IMR-90 (cell line): ENCODE measurements at regions not wholly inside any gene's neighbourhood (a gene's known extent, or its start where the extent isn't known, plus 50 kb on each side); places are given as distances from the start of the nearest gene placed in this dataset.
A peak's percentile ranks its signal among the peaks of the same experiment; 100 is the strongest.

Source experiments
- ATAC-seq: fragments of 200-7000 bp; cut with Tn5 transposase; 2 replicates; pipeline ENCODE4 v1.9.1; 2020; ENCODE audit warnings: low read depth, mild to moderate bottlenecking, moderate library complexity
- BruUV-seq: library from RNA; stranded (reverse); fragments of 400-500 nt; replicated peaks from 2 replicates; lab custom pipeline; 2021; lab: Mats Ljungman, UMichigan
- CTCF ChIA-PET: fragments of 300-600 bp; formaldehyde crosslinking; extraction: SDS; loops from one replicate; lab custom pipeline; 2021; ENCODE audit warnings: antibody characterized with exemption; lab: Yijun Ruan, JAX
- POLR2A ChIA-PET: fragments of 300-600 bp; sonication (Branson Sonifier 250); formaldehyde crosslinking; loops from one replicate; lab custom pipeline; 2022; ENCODE audit warnings: antibody characterized with exemption; ENCODE audit not compliant: unreplicated experiment; lab: Charles Lee
- DNase-seq: peaks from one replicate; pipeline ENCODE4 v3.0.0; 2013
- H2AFZ ChIP-seq: replicated peaks from 2 replicates; pipeline ENCODE3; 2013; ENCODE audit warnings: low read length, mild to moderate bottlenecking; ENCODE audit not compliant: poor library complexity
- H2AK5ac ChIP-seq: 2 replicates; pipeline ENCODE4 v1.6.1; 2013; ENCODE audit warnings: low read depth, low read length, inconsistent platforms
- H2AK9ac ChIP-seq: replicated peaks from 2 replicates; pipeline ENCODE3; 2013; ENCODE audit warnings: mild to moderate bottlenecking, low read depth, low read length, moderate library complexity; ENCODE audit not compliant: poor library complexity
- H2BK120ac ChIP-seq: 2 replicates; pipeline ENCODE4 v1.6.1; 2013; ENCODE audit warnings: low read depth, low read length, inconsistent platforms
- H2BK15ac ChIP-seq: 3 replicates; pipeline ENCODE4 v1.6.1; 2013; ENCODE audit warnings: low read depth, low read length, inconsistent platforms
- H2BK20ac ChIP-seq: 2 replicates; pipeline ENCODE4 v1.6.1; 2013; ENCODE audit warnings: low read depth, mild to moderate bottlenecking, inconsistent platforms, low read length, moderate library complexity
- H2BK5ac ChIP-seq: 2 replicates; pipeline ENCODE4 v1.6.1; 2013; ENCODE audit warnings: mild to moderate bottlenecking, low read depth, low read length, inconsistent platforms; ENCODE audit not compliant: poor library complexity, severe bottlenecking
- H3K14ac ChIP-seq: replicated peaks from 2 replicates; pipeline ENCODE4 v1.6.1; 2013; ENCODE audit warnings: low read depth, low read length, inconsistent platforms
- H3K18ac ChIP-seq: 2 replicates; pipeline ENCODE4 v1.6.1; 2013; ENCODE audit warnings: low read depth, low read length, control low read depth
- H3K23ac ChIP-seq: 2 replicates; pipeline ENCODE4 v1.6.1; 2013; ENCODE audit warnings: low read depth, low read length, inconsistent platforms
- H3K27ac ChIP-seq: 2 replicates; pipeline ENCODE4 v1.5.1; 2013; ENCODE audit warnings: mild to moderate bottlenecking, control low read depth, low read length; ENCODE audit not compliant: insufficient read depth
- H3K27me3 ChIP-seq: 2 replicates; pipeline ENCODE4 v1.6.1; 2013; ENCODE audit warnings: low read length; ENCODE audit not compliant: control insufficient read depth, insufficient read depth
- H3K36me3 ChIP-seq: 2 replicates; pipeline ENCODE4 v1.6.1; 2013; ENCODE audit warnings: low read length, mixed read lengths; ENCODE audit not compliant: control insufficient read depth, insufficient read depth
- H3K4ac ChIP-seq: 2 replicates; pipeline ENCODE4 v1.6.1; 2013; ENCODE audit warnings: low read depth, low read length, inconsistent platforms
- H3K4me1 ChIP-seq: 2 replicates; pipeline ENCODE4 v1.6.1; 2013; ENCODE audit warnings: low read length, mixed read lengths; ENCODE audit not compliant: control insufficient read depth, insufficient read depth
- H3K4me2 ChIP-seq: 2 replicates; pipeline ENCODE4 v1.6.1; 2013; ENCODE audit warnings: low read depth, mild to moderate bottlenecking, control low read depth, low read length, moderate library complexity
- H3K4me3 ChIP-seq: 2 replicates; pipeline ENCODE4 v1.5.1; 2013; ENCODE audit warnings: low read depth, mild to moderate bottlenecking, control low read depth, low read length, moderate library complexity; ENCODE audit not compliant: insufficient read depth
- H3K56ac ChIP-seq: 2 replicates; pipeline ENCODE4 v1.6.1; 2013; ENCODE audit warnings: low read length, inconsistent platforms; ENCODE audit not compliant: insufficient read depth; ENCODE audit errors: extremely low read depth
- H3K79me1 ChIP-seq, 2 experiments: 2 replicates each; pipeline ENCODE4 v1.6.1; 2013; ENCODE audit warnings: low read length in 2 of 2, inconsistent platforms in 1 of 2, low read depth in 1 of 2
- H3K9ac ChIP-seq: 2 replicates; pipeline ENCODE4 v1.6.1; 2013; ENCODE audit warnings: low read depth, low read length, control low read depth
- H3K9me1 ChIP-seq: 2 replicates; pipeline ENCODE4 v1.6.1; 2013; ENCODE audit warnings: low read length, inconsistent platforms; ENCODE audit not compliant: insufficient read depth
- H3K9me3 ChIP-seq: 2 replicates; pipeline ENCODE4 v1.6.1; 2013; ENCODE audit warnings: low read length; ENCODE audit not compliant: control insufficient read depth, insufficient read depth
- H4K20me1 ChIP-seq: 2 replicates; pipeline ENCODE4 v1.6.1; 2013; ENCODE audit warnings: low read length, inconsistent platforms; ENCODE audit not compliant: insufficient read depth
- H4K5ac ChIP-seq: 2 replicates; pipeline ENCODE4 v1.6.1; 2013; ENCODE audit warnings: mild to moderate bottlenecking, low read depth, low read length, control low read depth
- H4K8ac ChIP-seq, 2 experiments: 2 replicates each; pipeline ENCODE4 v1.6.1; 2013; ENCODE audit warnings: low read depth in 2 of 2, low read length in 2 of 2, control low read depth in 1 of 2, inconsistent platforms in 1 of 2
- H4K91ac ChIP-seq: 2 replicates; pipeline ENCODE4 v1.6.1; 2013; ENCODE audit warnings: low read depth, low read length, inconsistent platforms; ENCODE audit not compliant: insufficient read depth
- BHLHE40 ChIP-seq: fragments of 150-350 bp; IDR thresholded peaks from 2 replicates; pipeline ENCODE4 v1.6.1; 2016; ENCODE audit warnings: mild to moderate bottlenecking, low read depth, low read length
- CEBPB ChIP-seq: IDR thresholded peaks from 2 replicates; pipeline ENCODE4 v1.6.1; 2012; ENCODE audit warnings: low read depth, low read length, improper control_type of control experiment
- CHD1 ChIP-seq: IDR thresholded peaks from 2 replicates; pipeline ENCODE4 v1.6.1; 2012; ENCODE audit warnings: low read depth, low read length, improper control_type of control experiment
- FOS ChIP-seq: fragments of 150-350 bp; IDR thresholded peaks from 2 replicates; pipeline ENCODE4 v1.6.1; 2016; ENCODE audit warnings: low read depth, low read length
- MAFK ChIP-seq: IDR thresholded peaks from 2 replicates; pipeline ENCODE4 v1.6.1; 2012; ENCODE audit warnings: low read depth, low read length, improper control_type of control experiment
- MAZ ChIP-seq: IDR thresholded peaks from 2 replicates; pipeline ENCODE4 v1.6.1; 2012; ENCODE audit warnings: low read depth, mild to moderate bottlenecking, low read length, improper control_type of control experiment, moderate library complexity, borderline replicate concordance
- WGBS, 2 experiments: methylation state at CpG; one replicate each; pipeline versions ENCODE4 v1.1.5 to v1.1.7; 2013; ENCODE audit warnings: missing lambda C conversion rate in 2 of 2; ENCODE audit not compliant: insufficient read length in 1 of 2; ENCODE audit errors: extremely low coverage in 2 of 2; 5-methylcytosine and 5-hydroxymethylcytosine counted together
- dilution Hi-C: fragments of 300-500 bp; cut with HindIII; formaldehyde crosslinking; loops from one replicate; pipeline ENCODE4 v1.14.3; 2018; ENCODE audit warnings: low sequenced_read_pairs; ENCODE audit not compliant: unreplicated experiment
- in situ Hi-C: fragments of 300-500 bp; cut with MboI; formaldehyde crosslinking; loops from 3 replicates; pipeline ENCODE4 v1.14.3; 2019; ENCODE audit warnings: low sequenced_read_pairs, inconsistent platforms, mixed read lengths
- intact Hi-C: fragments of 100-400 bp; cut with micrococcal nuclease; formaldehyde crosslinking; loops from 2 replicates; pipeline ENCODE4 v1.10.0; 2022
- TF ChIP-seq, protein P1 (sequence below): fragments of 150-350 bp; IDR thresholded peaks from 2 replicates; pipeline ENCODE4 v1.6.1; 2017; ENCODE audit warnings: mild to moderate bottlenecking, antibody characterized with exemption, low read length, low read depth
- TF ChIP-seq, protein P2 (sequence below): fragments of 150-350 bp; IDR thresholded peaks from 2 replicates; pipeline ENCODE4 v1.6.1; 2016; ENCODE audit warnings: low read depth, mild to moderate bottlenecking, low read length, moderate library complexity, borderline replicate concordance

- Histone ChIP-seq H2BK120ac (no peak overlapping the region), H3K4me3 (no peak overlapping the region), H4K91ac (no peak overlapping the region), H3K23ac (no peak overlapping the region), H2AK5ac (no peak overlapping the region), H3K9me3 (no peaks in the 10 kb centered on the region), H3K18ac (no peak overlapping the region), H3K4me1 (0 out of 2 replicates have a peak, but pooled peaks cover 1% of the 10 kb centered on the region), H3K56ac (no peak overlapping the region), H3K9ac (no peak overlapping the region), H3K36me3 (no peaks in the 10 kb centered on the region), H2BK5ac (no peak overlapping the region), H3K4ac (no peak overlapping the region), H3K14ac (0 out of 2 replicates have a peak overlapping the region, but pooled peaks have one; percentile 28), H3K79me1 (no peaks in the 10 kb centered on the region), H3K27ac (no peak overlapping the region), H2AFZ (no peak overlapping the region), H3K27me3 (no peaks in the 10 kb centered on the region), H2BK20ac (no peak overlapping the region), H2BK15ac (no peak overlapping the region), H3K4me2 (no peak overlapping the region), H4K20me1 (no peaks in the 10 kb centered on the region), H4K5ac (peak overlapping the region; percentile 17; the same call in 1 of the 2 replicates), H3K9me1 (no peaks in the 10 kb centered on the region), H2AK9ac (no peak overlapping the region), H4K8ac (no peak overlapping the region)
- no CpG with 5 or more reads among the region's 3 CpGs for WGBS, 2 experiments
- intact Hi-C loops (no loop called here), in situ Hi-C loops (no loop called here), dilution Hi-C loops (no loop called here)
- DNase-seq (no peak), ATAC-seq (no peak)
- ChIA-PET CTCF (interaction anchor here (0.6 kb wide), 1 partner anchor 348 kb away, joined by 3 read pairs; no protein-coding TSS in a partner anchor), POLR2A (no interaction called here)
- TF ChIP-seq, protein P1, sequence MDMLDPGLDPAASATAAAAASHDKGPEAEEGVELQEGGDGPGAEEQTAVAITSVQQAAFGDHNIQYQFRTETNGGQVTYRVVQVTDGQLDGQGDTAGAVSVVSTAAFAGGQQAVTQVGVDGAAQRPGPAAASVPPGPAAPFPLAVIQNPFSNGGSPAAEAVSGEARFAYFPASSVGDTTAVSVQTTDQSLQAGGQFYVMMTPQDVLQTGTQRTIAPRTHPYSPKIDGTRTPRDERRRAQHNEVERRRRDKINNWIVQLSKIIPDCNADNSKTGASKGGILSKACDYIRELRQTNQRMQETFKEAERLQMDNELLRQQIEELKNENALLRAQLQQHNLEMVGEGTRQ, result no peak
- TF ChIP-seq FOS (no peak), BHLHE40 (no peak), CEBPB (no peak), MAZ (no peak), MAFK (no peak), CHD1 (no peak)
- TF ChIP-seq, protein P2, sequence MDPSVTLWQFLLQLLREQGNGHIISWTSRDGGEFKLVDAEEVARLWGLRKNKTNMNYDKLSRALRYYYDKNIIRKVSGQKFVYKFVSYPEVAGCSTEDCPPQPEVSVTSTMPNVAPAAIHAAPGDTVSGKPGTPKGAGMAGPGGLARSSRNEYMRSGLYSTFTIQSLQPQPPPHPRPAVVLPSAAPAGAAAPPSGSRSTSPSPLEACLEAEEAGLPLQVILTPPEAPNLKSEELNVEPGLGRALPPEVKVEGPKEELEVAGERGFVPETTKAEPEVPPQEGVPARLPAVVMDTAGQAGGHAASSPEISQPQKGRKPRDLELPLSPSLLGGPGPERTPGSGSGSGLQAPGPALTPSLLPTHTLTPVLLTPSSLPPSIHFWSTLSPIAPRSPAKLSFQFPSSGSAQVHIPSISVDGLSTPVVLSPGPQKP, result no peak
- BruUV-seq, result no TSS peak
Observed at GRCh38 chr2:149719695-149720094, 132.1 kb upstream of the MMADHC start.
